ENCODE measurements at regions not wholly inside any gene's neighbourhood (a gene's known extent, or its start where the extent isn't known, plus 50 kb on each side); places are given as distances from the start of the nearest gene placed in this dataset.

- TF ChIP-seq BACH1 (IDR thresholded peaks at IDR 0.05; ENCODE audit: low read length) (no peak), NANOG (IDR thresholded peaks at IDR 0.05; ENCODE audit: insufficient read depth, low read depth, low read length, poor library complexity, severe bottlenecking) (no peak), SUZ12 (IDR thresholded peaks at IDR 0.05; ENCODE audit: low read length) (no peak), MAFK (IDR thresholded peaks at IDR 0.05; ENCODE audit: low read depth, low read length) (no peak), RNF2 (IDR thresholded peaks at IDR 0.05; ENCODE audit: borderline replicate concordance, low read depth, low read length, missing control alignments, poor library complexity, severe bottlenecking) (no peak), SAP30 (IDR thresholded peaks at IDR 0.05; ENCODE audit: insufficient read depth, insufficient replicate concordance, low read length) (no peak), SIN3A (conservative IDR thresholded peaks at IDR 0.05 in 1 of 2, IDR thresholded peaks at IDR 0.05 in 1 of 2; ENCODE audit: low read depth in 1 of 2, low read length in 2 of 2) (no peak), HDAC6 (IDR thresholded peaks at IDR 0.05; ENCODE audit: low read depth, low read length) (no peak), E2F6 (IDR thresholded peaks at IDR 0.05) (no peak)
These were observed 81.6 kb downstream of the EVX1 start (continued) for GRCh38 chr7:27324246-27324645.
